MM.1S (cell line): ENCODE measurements at regions not wholly inside any gene's neighbourhood (a gene's known extent, or its start where the extent isn't known, plus 50 kb on each side); places are given as distances from the start of the nearest gene placed in this dataset.

Experiments used
- CTCF ChIP-seq: fragments of 300-600 bp; sonication (generic); IDR thresholded peaks from 2 replicates; pipeline ENCODE4 v1.5.1; 2016; ENCODE audit warnings: antibody characterized with exemption, low read length, mixed read lengths
- EZH2phosphoT487 ChIP-seq: fragments of 300-600 bp; sonication (generic); IDR thresholded peaks from 2 replicates; pipeline ENCODE4 v1.6.1; 2018; ENCODE audit warnings: antibody characterized with exemption, low read length

GRCh38 chr5:153360860-153361259, 129.6 kb upstream of the GRIA1 start:
- TF ChIP-seq CTCF = no peak
- TF ChIP-seq EZH2phosphoT487 = no peak
